ENCODE measurements at regions not wholly inside any gene's neighbourhood (a gene's known extent, or its start where the extent isn't known, plus 50 kb on each side); places are given as distances from the start of the nearest gene placed in this dataset.

DNA sequence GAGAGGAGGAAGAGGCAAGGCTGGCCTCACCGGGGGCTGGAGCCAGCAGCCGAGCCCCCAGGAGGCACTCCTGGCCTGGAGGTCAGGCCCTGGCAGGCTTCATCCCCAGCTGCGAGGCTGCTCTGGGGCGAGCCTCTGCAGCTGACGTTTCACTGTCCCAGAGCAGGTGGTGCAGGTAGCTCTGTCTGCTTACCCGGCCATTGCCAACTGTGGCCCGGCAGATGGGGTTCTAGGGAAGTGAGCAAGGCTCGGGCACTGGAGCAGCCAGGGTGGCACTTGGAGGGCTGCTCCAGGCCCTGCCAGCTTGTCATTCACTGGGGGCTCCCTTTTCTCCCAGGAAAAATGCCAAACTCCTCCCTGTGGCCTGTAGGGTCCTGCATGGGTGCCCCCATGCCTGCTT lies 118.7 kb upstream of the ANO1 start:
- TF ChIP-seq, protein P1, sequence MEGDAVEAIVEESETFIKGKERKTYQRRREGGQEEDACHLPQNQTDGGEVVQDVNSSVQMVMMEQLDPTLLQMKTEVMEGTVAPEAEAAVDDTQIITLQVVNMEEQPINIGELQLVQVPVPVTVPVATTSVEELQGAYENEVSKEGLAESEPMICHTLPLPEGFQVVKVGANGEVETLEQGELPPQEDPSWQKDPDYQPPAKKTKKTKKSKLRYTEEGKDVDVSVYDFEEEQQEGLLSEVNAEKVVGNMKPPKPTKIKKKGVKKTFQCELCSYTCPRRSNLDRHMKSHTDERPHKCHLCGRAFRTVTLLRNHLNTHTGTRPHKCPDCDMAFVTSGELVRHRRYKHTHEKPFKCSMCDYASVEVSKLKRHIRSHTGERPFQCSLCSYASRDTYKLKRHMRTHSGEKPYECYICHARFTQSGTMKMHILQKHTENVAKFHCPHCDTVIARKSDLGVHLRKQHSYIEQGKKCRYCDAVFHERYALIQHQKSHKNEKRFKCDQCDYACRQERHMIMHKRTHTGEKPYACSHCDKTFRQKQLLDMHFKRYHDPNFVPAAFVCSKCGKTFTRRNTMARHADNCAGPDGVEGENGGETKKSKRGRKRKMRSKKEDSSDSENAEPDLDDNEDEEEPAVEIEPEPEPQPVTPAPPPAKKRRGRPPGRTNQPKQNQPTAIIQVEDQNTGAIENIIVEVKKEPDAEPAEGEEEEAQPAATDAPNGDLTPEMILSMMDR (conservative IDR thresholded peaks at IDR 0.05 in 1 of 2, IDR thresholded peaks at IDR 0.05 in 1 of 2; ENCODE audit: extremely low read depth in 1 of 2, insufficient read depth in 1 of 2, low read depth in 1 of 2, low read length in 2 of 2), result no peak
- no peak for TF ChIP-seq EZH2 (IDR thresholded peaks at IDR 0.05; ENCODE audit: borderline replicate concordance, low read length)

Data from mammary epithelial cell (primary cell).